HepG2 (cell line): ENCODE measurements at regions not wholly inside any gene's neighbourhood (a gene's known extent, or its start where the extent isn't known, plus 50 kb on each side); places are given as distances from the start of the nearest gene placed in this dataset.

Source experiments
- ATAC-seq: fragments of 200-7000 bp; cut with Tn5 transposase; 3 replicates; pipeline ENCODE4 v1.9.1; 2020; ENCODE audit warnings: mild to moderate bottlenecking, moderate library complexity
- BruUV-seq: library from RNA; stranded (reverse); fragments of 400-500 nt; replicated peaks from 2 replicates; lab custom pipeline; 2021; lab: Mats Ljungman, UMichigan
- CTCF ChIA-PET: fragments of 300-600 bp; formaldehyde crosslinking; extraction: SDS; loops from one replicate; lab custom pipeline; 2021; ENCODE audit warnings: low total read pairs, inconsistent platforms, low intra/inter-chr PET ratio; lab: Yijun Ruan, JAX
- POLR2A ChIA-PET: fragments of 350-600 bp; sonication (Branson Sonifier 250); formaldehyde crosslinking; loops from one replicate; lab custom pipeline; 2020; ENCODE audit warnings: antibody characterized with exemption, inconsistent platforms; lab: Yijun Ruan, JAX
- DNase-seq: peaks from one replicate; pipeline ENCODE4 v3.0.0-alpha.2; 2015; ENCODE audit warnings: low spot score
- FAIRE-seq: peaks from 3 replicates; lab custom pipeline; 2011; peaks lifted over from hg19 to GRCh38; lab: Jason Lieb, UNC
- H2AFZ ChIP-seq: one replicate; pipeline ENCODE4 v1.6.1; 2011; ENCODE audit warnings: low read length, inconsistent platforms
- H3K27ac ChIP-seq: fragments of 300-600 bp; 3 replicates; pipeline ENCODE4 v1.8.0; 2011; ENCODE audit warnings: mixed run types, mild to moderate bottlenecking, mixed read lengths, low read length, inconsistent platforms; ENCODE audit not compliant: insufficient read depth; ENCODE audit errors: extremely low read length
- H3K27me3 ChIP-seq, 2 experiments: fragments of 200-600 bp in 1 of 2; 2 replicates in 1 of 2; 3 replicates in 1 of 2; pipeline versions ENCODE4 v1.6.0 to v1.8.0; 2011; ENCODE audit warnings: low read length in 2 of 2, mild to moderate bottlenecking in 2 of 2, moderate library complexity in 2 of 2, inconsistent platforms in 1 of 2; ENCODE audit not compliant: insufficient read depth in 2 of 2, control insufficient read depth in 1 of 2
- H3K36me3 ChIP-seq, 2 experiments: fragments of 200-600 bp in 1 of 2; replicated peaks in 1 of 2; 2 replicates in 1 of 2; 3 replicates in 1 of 2; pipeline versions ENCODE4 v1.5.1 to v1.8.0; 2011; ENCODE audit warnings: low read length in 2 of 2, inconsistent platforms in 1 of 2; ENCODE audit not compliant: insufficient read depth in 2 of 2, control insufficient read depth in 1 of 2
- H3K4me1 ChIP-seq: 2 replicates; pipeline ENCODE4 v1.5.1; 2012; ENCODE audit warnings: low read length, inconsistent platforms; ENCODE audit not compliant: insufficient read depth
- H3K4me2 ChIP-seq: 2 replicates; pipeline ENCODE4 v1.6.0; 2011; ENCODE audit warnings: low read depth, low read length, inconsistent platforms
- H3K4me3 ChIP-seq, 3 experiments: fragments of 200-600 bp in 1 of 3; sonication (generic), shearing (Covaris generic) in 1 of 3; replicated peaks in 1 of 3; 2 replicates each; pipeline ENCODE4 v1.5.1; 2011 to 2016; ENCODE audit warnings: low read length in 3 of 3, inconsistent platforms in 2 of 3, low read depth in 2 of 3, mild to moderate bottlenecking in 2 of 3, control low read depth in 1 of 3, mixed read lengths in 1 of 3; ENCODE audit not compliant: insufficient read depth in 1 of 3
- H3K79me2 ChIP-seq: one replicate; pipeline ENCODE4 v1.6.1; 2011; ENCODE audit warnings: low read length, inconsistent platforms; ENCODE audit not compliant: insufficient read depth
- H3K9ac ChIP-seq: 2 replicates; pipeline ENCODE4 v1.6.0; 2011; ENCODE audit warnings: mild to moderate bottlenecking, low read depth, low read length, inconsistent platforms; ENCODE audit not compliant: insufficient read depth
- H3K9me3 ChIP-seq: 2 replicates; pipeline ENCODE4 v1.5.1; 2012; ENCODE audit warnings: mild to moderate bottlenecking, low read length
- H4K20me1 ChIP-seq: 2 replicates; pipeline ENCODE4 v1.6.0; 2011; ENCODE audit warnings: inconsistent platforms, mild to moderate bottlenecking, low read length, moderate library complexity; ENCODE audit not compliant: insufficient read depth
- DR1 ChIP-seq: sonication (generic); formaldehyde crosslinking; IDR thresholded peaks from 2 replicates; pipeline ENCODE4 v1.8.0; 2021; ENCODE audit warnings: mild to moderate bottlenecking, missing genetic modification reagents, inconsistent platforms
- HES4 ChIP-seq: sonication (generic); formaldehyde crosslinking; IDR thresholded peaks from 2 replicates; pipeline ENCODE4 v1.9.0; 2021; ENCODE audit warnings: mild to moderate bottlenecking, missing genetic modification reagents, borderline replicate concordance
- HNRNPH1 ChIP-seq: fragments of 200-400 bp; formaldehyde crosslinking; optimal IDR thresholded peaks from 2 replicates; pipeline ENCODE3; 2017; ENCODE audit warnings: mild to moderate bottlenecking, low read depth, low read length
- HOXD1 ChIP-seq: sonication (generic); formaldehyde crosslinking; IDR thresholded peaks from 2 replicates; pipeline ENCODE4 v1.5.0; 2020; ENCODE audit warnings: missing genetic modification reagents
- JARID2 ChIP-seq: sonication (generic); formaldehyde crosslinking; IDR thresholded peaks from 2 replicates; pipeline ENCODE4 v1.8.1; 2023; ENCODE audit warnings: missing genetic modification reagents, inconsistent platforms; ENCODE audit not compliant: insufficient replicate concordance
- KDM2A ChIP-seq: sonication (generic); formaldehyde crosslinking; IDR thresholded peaks from 2 replicates; pipeline ENCODE4 v1.4.0; 2020; ENCODE audit warnings: low read depth, missing genetic modification reagents, borderline replicate concordance
- KLF16 ChIP-seq, 2 experiments: sonication (generic) in 1 of 2; formaldehyde crosslinking in 1 of 2; IDR thresholded peaks; 2 replicates each; pipeline versions ENCODE4 v1.6.1 to v1.8.0; 2016 to 2023; ENCODE audit warnings: missing genetic modification reagents in 2 of 2, missing compliant biosample characterization in 1 of 2
- MXI1 ChIP-seq: IDR thresholded peaks from 3 replicates; pipeline ENCODE4 v1.6.1; 2012; ENCODE audit warnings: low read depth, low read length, inconsistent platforms, borderline replicate concordance
- TGIF2 ChIP-seq: IDR thresholded peaks from 2 replicates; pipeline ENCODE4 v1.6.1; 2016; ENCODE audit warnings: control low read depth, missing compliant biosample characterization
- ZNF234 ChIP-seq: sonication (generic); formaldehyde crosslinking; conservative IDR thresholded peaks from 2 replicates; pipeline ENCODE4 v1.5.1; 2020; ENCODE audit warnings: mild to moderate bottlenecking, missing genetic modification reagents
- ZNF275 ChIP-seq: sonication (generic); formaldehyde crosslinking; IDR thresholded peaks from 2 replicates; pipeline ENCODE4 v1.8.0; 2022; ENCODE audit warnings: missing genetic modification reagents, mild to moderate bottlenecking, inconsistent platforms, borderline replicate concordance
- ZNF382 ChIP-seq: sonication (generic); formaldehyde crosslinking; IDR thresholded peaks from 2 replicates; pipeline ENCODE4 v1.5.0; 2020; ENCODE audit warnings: missing genetic modification reagents, mild to moderate bottlenecking, borderline replicate concordance
- ZNF746 ChIP-seq: sonication (generic); formaldehyde crosslinking; IDR thresholded peaks from 2 replicates; pipeline ENCODE4 v1.8.0; 2022; ENCODE audit warnings: mild to moderate bottlenecking, missing genetic modification reagents
- ZNF816 ChIP-seq: sonication (generic); formaldehyde crosslinking; IDR thresholded peaks from 2 replicates; pipeline ENCODE4 v1.8.0; 2022; ENCODE audit warnings: missing genetic modification reagents, mild to moderate bottlenecking, borderline replicate concordance
- ZSCAN21 ChIP-seq: sonication (generic); formaldehyde crosslinking; IDR thresholded peaks from 2 replicates; pipeline ENCODE4 v1.8.0; 2022; ENCODE audit warnings: mild to moderate bottlenecking, missing genetic modification reagents, moderate library complexity, borderline replicate concordance
- WGBS: methylation state at CpG from one replicate; pipeline ENCODE4 v1.1.6; 2017; ENCODE audit warnings: low lambda C conversion rate; 5-methylcytosine and 5-hydroxymethylcytosine counted together
- in situ Hi-C: cut with HindIII; loops from 2 replicates; pipeline ENCODE4 v1.10.0; 2017; ENCODE audit warnings: low pct_unique_long_range_greater_than_20kb; ENCODE audit not compliant: extremely low pct_ligation_motif_present
- intact Hi-C: fragments of 100-400 bp; cut with micrococcal nuclease; formaldehyde crosslinking; loops from one replicate; pipeline ENCODE4 v1.10.0; 2022; ENCODE audit not compliant: unreplicated experiment

- in situ Hi-C loops (no loop called here), intact Hi-C loops (no loop called here)
- no peaks in the 10 kb centered on the region for H3K4me1 ChIP-seq
- ChIA-PET POLR2A (no interaction called here), CTCF (no interaction called here)
- DNase-seq (no peak), ATAC-seq (no peak), FAIRE-seq (no peak)
- H3K36me3 ChIP-seq: no peaks in the 10 kb centered on the region
- H3K9ac ChIP-seq: no peak overlapping the region
- H4K20me1 ChIP-seq: no peaks in the 10 kb centered on the region
- no TSS peak for BruUV-seq
- H2AFZ ChIP-seq: no peak overlapping the region
- no peak overlapping the region for H3K4me2 ChIP-seq
- no peaks in the 10 kb centered on the region for H3K79me2 ChIP-seq
- TF ChIP-seq ZNF275: no peak
- H3K27me3 ChIP-seq: peaks cover 0 to 5% of the 10 kb centered on the region in 2 experiments; a peak in 1 of 5 replicates
- no peaks in the 10 kb centered on the region for H3K9me3 ChIP-seq
- no peak overlapping the region for H3K4me3 ChIP-seq
- no peak overlapping the region for H3K27ac ChIP-seq
- WGBS: 4% methylated on average over 2 of the region's 2 CpGs
Measured at GRCh38 chr19:30718014-30718413, 345.8 kb downstream of the ZNF536 start.

DNA sequence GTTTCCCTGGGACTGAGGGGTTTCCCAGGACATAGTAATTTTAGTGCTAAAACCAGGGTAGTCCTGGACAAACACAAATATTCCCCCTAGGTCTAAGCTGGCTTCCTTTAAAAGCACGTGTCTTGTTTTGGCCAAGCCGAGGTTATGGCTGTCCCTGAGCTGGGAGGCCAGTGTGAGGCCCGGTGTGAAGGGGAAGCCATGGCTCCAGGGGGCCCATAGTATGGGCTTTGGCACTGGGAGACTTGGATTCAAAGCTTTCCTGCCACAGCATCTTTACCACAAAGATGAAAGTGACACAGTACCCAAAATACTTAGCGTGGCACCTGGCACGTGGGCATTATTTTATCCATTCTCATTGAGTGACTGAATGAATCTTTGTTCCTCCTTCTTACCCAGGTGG, 345.2 kb downstream of the ZNF536 start:
- no TSS peak for BruUV-seq
- no peaks in the 10 kb centered on the region for H3K4me1 ChIP-seq

More for the DNA sequence above, 345.2 kb downstream of the ZNF536 start:
- H3K27ac ChIP-seq: no peak overlapping the region
- in situ Hi-C loops: no loop called here
- no peak overlapping the region for H3K9ac ChIP-seq
- no peaks in the 10 kb centered on the region for H3K79me2 ChIP-seq
- intact Hi-C loops: no loop called here
- no peaks in the 10 kb centered on the region for H3K9me3 ChIP-seq
- ATAC-seq (no peak), FAIRE-seq (no peak), DNase-seq (no peak)
- H3K4me2 ChIP-seq: no peak overlapping the region
- no peaks in the 10 kb centered on the region for H3K36me3 ChIP-seq
- no peak for TF ChIP-seq DR1 (CRISPR knock-in tag)
- TF ChIP-seq KDM2A (CRISPR knock-in tag): no peak
- no peak for TF ChIP-seq ZSCAN21 (CRISPR knock-in tag)
- no peak for TF ChIP-seq JARID2 (CRISPR knock-in tag)
- no peak for TF ChIP-seq TGIF2 (CRISPR knock-in tag)
- no peak for TF ChIP-seq ZNF382 (CRISPR knock-in tag)
- no peak for TF ChIP-seq ZNF746 (CRISPR knock-in tag)
- no peak for TF ChIP-seq HNRNPH1
- no peak for TF ChIP-seq ZNF234 (CRISPR knock-in tag)
- no peak for TF ChIP-seq HES4 (CRISPR knock-in tag)
- TF ChIP-seq MXI1: no peak
- no peak for TF ChIP-seq KLF16 (CRISPR knock-in tag; IDR thresholded peaks at IDR 0.05)
- TF ChIP-seq HOXD1 (CRISPR knock-in tag): no peak
- TF ChIP-seq ZNF816 (CRISPR knock-in tag): no peak
- CTCF ChIA-PET: no interaction called here
- no peak overlapping the region for H3K4me3 ChIP-seq
- 0% methylated on average over 2 of the region's 5 CpGs for WGBS
- H4K20me1 ChIP-seq: no peaks in the 10 kb centered on the region
- no peak overlapping the region for H2AFZ ChIP-seq
- POLR2A ChIA-PET: no interaction called here
- peaks cover 0 to 7% of the 10 kb centered on the region in 2 experiments; a peak in 1 of 5 replicates for H3K27me3 ChIP-seq
